Activated CD4-positive, alpha-beta T cell treated with anti-CD3 and anti-CD28 coated beads, Interleukin-2, amount 50 U/mL, for 4 hours (primary cell): ENCODE measurements at regions not wholly inside any gene's neighbourhood (a gene's known extent, or its start where the extent isn't known, plus 50 kb on each side); places are given as distances from the start of the nearest gene placed in this dataset.
A peak's percentile ranks its signal among the peaks of the same experiment; 100 is the strongest.

Source experiments
- DNase-seq, 2 experiments: peaks; one replicate each; pipeline ENCODE4 v3.0.0-alpha.2; 2020

GRCh38 chr14:86012461-86012860 lies 482.5 kb downstream of the FLRT2 start:
- no peak for DNase-seq

GRCh38 chr14:86003998-86004397 lies 474.1 kb downstream of the FLRT2 start:
- DNase-seq = no peak

GRCh38 chr14:85996551-85996950 lies 466.6 kb downstream of the FLRT2 start:
- no peak for DNase-seq

DNA sequence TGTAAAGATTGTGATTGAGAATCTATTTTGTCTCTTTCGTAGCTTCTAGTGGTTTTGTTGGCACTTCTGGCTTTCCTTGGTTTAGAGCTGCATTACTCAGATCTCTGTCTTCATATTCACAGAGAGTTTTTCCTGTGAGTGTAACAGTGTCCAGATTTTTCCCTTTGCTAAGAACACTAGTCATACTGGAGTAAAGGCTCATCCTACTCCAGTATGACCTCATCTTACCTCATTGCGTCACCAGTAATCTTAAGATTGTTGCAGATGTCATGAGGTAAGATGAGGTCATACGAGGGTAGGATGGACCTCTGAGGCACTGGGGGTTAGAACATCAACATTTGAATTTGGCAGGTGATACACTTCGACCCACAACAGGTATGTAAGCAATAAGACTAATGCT lies 461.2 kb downstream of the FLRT2 start:
- DNase-seq = no peak

DNA sequence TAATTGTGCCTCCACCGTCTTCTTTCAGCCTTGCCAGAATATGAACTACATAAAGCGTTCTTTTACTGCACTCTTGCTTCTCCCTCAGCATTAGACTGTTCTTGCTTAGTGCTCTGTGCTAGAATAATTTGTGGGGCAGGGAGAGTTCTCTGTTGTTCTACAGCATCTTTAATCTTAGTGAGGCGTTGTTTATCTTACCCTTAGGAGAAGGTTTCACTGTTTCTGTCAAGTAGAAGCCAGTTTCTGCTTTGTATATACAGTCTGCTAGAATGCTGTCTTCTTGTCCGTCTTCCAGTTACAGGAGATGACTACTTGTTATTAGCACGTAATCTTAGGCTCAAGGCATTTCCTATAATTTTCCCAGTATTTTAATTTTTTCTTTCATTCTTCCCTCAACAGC lies 458.0 kb downstream of the FLRT2 start:
- no peak for DNase-seq

GRCh38 chr14:85987292-85987691 lies 457.3 kb downstream of the FLRT2 start:
- no peak for DNase-seq

- no peak for DNase-seq
Observed at GRCh38 chr14:85978582-85979250, 448.8 kb downstream of the FLRT2 start.

GRCh38 chr14:85974602-85975001 lies 444.7 kb downstream of the FLRT2 start:
- no peak for DNase-seq

DNA sequence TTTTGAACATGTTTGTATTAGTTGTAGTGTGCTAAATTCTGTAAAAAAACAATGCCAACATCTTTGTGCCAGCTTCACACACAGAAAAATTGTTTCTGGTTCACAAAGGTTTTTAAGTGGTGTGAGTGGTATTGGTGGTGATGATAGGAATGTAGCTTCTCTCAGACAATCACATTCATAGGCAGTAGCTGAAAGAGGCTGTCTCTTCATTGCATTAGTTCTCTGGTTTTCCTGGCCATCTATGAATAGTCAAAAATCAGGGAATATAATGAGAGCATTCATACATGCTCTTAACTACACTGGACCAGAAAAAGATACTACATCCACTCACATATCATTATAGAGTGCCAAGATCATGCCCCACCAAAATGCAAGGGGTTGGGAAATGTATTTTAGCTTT lies 433.5 kb downstream of the FLRT2 start:
- no peak for DNase-seq

GRCh38 chr14:85960756-85961155 lies 430.8 kb downstream of the FLRT2 start:
- no peak for DNase-seq

GRCh38 chr14:85959063-85959462 lies 429.1 kb downstream of the FLRT2 start:
- DNase-seq = no peak

GRCh38 chr14:85958069-85958468 lies 428.1 kb downstream of the FLRT2 start:
- no peak for DNase-seq

DNA sequence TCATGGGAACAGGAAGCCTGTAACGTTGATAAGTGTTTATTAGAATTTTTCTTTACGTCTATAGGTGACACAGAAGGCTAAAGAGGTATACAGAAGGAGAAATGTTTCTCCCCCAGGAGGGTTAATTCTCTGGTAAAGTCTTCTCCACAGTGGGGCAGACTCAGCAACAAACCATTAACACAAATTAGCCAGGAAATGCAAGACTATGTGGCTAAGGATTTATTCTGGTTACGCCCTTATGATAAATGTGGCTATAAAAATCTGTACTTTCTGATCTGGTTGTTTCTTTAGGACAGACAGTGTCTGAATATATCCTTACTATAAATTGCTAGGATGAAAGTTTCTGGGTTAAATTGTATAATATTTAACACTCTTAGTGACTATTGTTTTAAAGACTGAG lies 423.3 kb downstream of the FLRT2 start:
- DNase-seq = no peak

GRCh38 chr14:85948153-85948552 lies 418.2 kb downstream of the FLRT2 start:
- no peak for DNase-seq

DNA sequence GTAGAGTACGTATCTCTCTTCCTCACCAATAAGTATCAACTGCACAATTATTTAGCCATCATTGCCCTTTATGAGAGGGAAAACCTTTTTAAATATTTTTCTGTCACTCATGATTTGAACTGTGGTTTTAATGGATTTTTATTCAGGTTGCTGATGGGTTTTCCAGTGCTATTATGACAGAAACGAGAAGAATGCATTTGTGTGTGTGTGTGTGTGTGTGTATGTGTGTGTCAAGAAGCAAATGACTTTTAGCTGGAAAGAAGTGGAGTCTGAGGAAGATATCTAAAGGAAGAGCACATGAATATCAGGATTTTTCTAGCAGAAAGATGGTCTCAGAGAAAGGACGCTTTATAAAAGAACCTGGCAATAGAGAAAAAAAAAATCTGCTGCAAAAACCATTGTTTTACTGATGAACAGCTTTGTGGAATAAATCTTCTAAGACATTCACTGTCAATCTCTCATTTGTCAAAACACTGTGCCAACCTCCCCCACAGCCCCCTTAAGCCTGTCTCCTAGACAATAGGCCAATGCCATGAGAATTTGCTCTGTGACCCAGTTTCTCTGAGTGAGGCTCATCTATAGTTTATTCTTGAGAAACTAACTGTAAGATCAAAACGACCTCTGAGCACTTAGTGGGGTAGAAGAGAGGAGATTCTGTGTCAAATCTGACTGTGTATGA lies 417.7 kb downstream of the FLRT2 start:
- DNase-seq = no peak

DNA sequence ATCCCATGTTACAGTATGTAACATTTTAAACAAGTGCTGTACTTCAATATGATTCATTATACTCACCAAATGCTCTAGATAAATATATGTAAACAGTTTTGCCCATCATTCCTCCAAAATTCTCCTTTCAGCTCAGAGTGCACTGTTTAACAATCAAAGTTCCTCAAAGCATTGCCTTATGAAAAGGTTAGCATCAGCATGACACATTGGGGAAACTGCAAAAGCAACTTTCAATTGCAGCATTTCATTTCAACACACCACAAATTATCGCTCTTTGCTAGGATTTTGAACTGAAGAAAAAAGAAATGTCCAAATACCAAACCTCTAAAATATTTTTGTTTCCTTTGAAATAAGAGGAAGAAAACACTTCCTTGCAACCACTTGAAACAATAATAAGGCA lies 413.2 kb downstream of the FLRT2 start:
- no peak for DNase-seq

DNA sequence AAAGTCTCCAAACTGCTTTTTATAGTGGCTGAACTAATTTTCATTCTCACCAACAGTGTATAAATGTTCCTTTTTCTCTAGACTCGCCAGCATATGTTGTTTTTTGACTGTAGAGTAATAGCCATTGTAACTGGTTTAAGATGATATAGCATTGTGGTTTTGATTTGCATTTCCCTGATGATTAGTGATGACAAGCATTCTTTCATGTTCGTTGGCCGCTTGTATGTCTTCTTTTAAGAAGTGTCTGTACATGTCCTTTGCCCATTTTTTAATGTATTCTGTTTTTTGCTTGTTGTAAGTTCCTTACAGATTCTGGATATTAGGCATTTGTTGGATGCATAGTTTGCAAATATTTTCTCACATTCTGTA lies 404.9 kb downstream of the FLRT2 start:
- DNase-seq = no peak

GRCh38 chr14:85934123-85934885 lies 404.4 kb downstream of the FLRT2 start:
- peak; percentile 31 to 36 for DNase-seq

DNA sequence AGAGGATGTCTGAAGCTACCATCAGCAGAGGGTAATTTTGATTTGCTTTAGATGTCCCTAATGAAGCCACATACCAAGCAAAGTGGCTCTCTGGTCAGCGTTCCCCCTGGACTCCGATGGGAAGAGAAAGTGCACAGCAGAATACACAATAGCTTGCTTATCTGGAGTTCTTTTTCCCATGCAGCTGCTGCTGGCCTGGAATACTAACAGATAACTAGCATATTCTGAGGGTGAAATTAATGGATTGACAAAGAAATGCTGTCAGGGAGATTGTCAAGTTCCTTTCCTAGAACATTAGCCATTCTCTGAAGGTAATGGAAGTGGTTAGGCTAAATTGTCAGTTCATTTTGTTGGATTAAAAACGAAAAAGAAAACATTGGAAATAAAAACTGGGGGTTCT lies 391.3 kb downstream of the FLRT2 start:
- no peak for DNase-seq

- no peak for DNase-seq
Observed at GRCh38 chr14:85917716-85918115, 387.8 kb downstream of the FLRT2 start.

DNA sequence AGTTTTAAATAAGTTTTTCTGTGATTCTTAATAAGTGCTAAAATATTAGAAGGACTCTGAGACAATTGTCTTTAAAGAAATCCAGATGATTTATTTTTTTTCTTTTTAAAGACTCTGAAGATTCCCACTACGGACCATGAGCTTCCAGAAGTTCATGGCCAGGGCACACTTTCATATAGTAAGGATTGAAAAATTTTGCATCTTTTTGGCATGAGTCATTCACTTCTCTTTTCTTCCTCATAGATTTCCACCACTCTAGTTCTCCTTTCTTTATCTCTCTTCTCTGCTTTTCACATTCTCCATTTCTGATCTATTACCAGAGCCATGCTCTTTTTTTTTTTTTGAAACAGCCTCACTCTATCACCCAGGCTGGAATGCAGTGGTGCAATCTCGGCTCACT lies 385.8 kb downstream of the FLRT2 start:
- no peak for DNase-seq

- DNase-seq = no peak
Observed at GRCh38 chr14:85912141-85912540, 382.2 kb downstream of the FLRT2 start.

DNA sequence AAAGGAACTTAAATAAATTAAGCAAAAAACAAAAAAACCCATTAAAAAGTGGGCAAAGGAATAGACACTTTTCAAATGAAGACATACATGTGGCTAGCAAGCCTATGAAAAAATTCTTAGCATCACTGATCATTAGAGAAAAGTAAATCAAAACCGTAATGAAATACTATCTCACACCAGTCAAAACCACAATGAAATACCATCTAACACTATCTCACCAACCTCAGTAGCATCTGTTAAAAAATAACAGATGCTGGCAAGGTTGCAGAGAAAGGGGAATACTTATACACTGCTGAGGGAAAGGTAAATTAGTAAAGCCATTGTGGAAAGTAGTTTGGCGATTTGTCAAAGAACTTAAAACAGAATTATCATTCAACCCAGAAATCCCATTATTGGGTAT lies 381.1 kb downstream of the FLRT2 start:
- no peak for DNase-seq

- DNase-seq = no peak
Observed at GRCh38 chr14:85909581-85909980, 379.6 kb downstream of the FLRT2 start.
